HG03039 (cell line): ENCODE measurements at regions not wholly inside any gene's neighbourhood (a gene's known extent, or its start where the extent isn't known, plus 50 kb on each side); places are given as distances from the start of the nearest gene placed in this dataset.
"Not testable (repeated sequence)": the region's sequence is repeated elsewhere in the genome, so short reads cannot be mapped to it uniquely, and the experiment has no call there.

ENCODE experiments used
- ATAC-seq: cut with Tn5 transposase; IDR thresholded peaks from one replicate; pipeline ENCODE4 v1.9.1; 2021; ENCODE audit warnings: mild to moderate bottlenecking, moderate library complexity; ENCODE audit not compliant: unreplicated experiment

DNA sequence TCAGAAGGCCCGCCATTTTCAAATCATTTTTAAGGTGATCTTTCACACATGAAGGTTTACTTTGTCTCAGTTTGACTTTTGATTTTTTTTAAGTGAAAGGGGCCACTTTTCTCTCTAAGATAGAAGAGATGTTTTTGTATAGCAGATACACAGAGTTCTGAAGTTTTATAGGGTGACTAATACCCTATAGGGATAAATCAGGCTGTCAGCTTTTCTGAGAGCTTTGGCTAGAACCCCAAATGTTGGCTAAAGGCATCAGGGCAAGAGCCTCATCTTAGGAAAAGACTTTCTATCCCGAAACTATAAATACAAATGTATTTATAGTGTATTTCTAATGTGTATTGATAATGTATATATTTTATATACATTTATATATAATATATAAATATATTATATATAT lies 181.4 kb downstream of the TBX18 start:
- ATAC-seq: no peak

DNA sequence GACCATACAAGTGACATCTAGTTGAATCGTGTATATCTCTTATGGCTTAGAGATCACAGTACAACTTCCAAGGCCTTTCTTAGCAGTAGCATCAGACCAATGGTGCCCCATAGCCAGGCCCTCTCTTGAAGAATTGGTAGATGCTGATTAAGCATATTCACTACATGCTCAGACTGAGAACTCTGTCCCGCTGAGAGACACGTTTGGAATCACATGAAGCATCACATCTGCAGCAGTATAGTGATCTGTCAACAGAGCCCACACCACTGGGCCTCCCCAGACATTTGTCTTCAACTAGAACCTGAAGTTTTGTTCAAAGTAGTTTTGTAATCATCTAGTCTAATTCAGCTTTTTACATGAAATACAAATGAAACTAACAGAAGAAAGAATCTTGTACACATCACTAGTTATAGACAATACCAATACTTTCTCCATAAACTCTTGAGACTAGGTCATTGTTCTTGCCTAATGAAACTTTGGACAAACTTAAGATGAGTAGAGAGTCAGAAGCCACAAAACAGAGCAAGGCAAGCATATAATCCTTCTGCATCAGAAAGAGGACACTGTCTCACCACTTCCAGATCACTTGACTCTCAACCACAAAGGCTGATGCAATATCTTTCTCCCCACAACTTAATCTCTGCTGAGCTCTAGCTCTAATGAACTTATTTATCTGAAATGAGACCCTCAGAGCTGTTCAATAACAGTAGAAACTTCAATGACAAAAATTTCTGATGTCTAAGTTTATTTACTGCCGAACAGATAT lies 182.7 kb downstream of the TBX18 start:
- ATAC-seq: no peak

DNA sequence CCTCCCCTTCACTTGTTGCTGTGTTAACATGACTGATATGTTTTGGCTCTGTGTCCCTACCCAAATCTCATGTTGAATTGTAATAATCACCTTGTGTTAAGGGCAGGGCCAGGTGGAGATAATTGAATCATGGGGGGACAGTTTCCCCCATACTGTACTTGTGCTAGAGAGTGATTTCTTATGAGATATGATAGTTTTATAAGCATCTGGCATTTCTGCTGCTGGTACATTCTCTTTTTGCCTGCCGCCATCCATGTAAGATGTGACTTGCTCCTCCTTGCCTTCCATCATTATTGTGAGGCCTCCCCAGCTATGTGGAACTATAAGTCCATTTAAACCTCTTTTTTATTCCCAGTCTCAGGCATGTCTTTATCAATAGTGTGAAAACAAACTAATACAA lies 185.0 kb downstream of the TBX18 start:
- no peak for ATAC-seq

DNA sequence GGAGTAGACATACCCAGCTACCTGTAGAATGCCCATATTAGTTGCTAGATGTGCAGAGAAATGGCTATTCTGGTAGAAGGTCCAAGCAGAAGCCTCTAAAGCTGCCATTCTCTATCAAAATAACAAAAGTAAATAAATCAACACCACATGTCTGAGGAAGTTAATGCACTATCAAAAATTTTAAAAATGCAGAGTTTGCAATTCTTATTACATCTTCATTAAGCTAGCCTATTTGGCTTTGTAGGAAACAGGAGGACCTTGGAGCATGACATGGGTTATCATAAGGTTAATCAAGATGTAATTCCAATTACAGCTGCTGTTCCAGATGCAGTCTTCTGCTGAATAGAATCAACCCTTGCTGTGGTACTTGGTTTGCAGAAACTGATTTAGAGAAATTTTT lies 188.4 kb downstream of the TBX18 start:
- no peak for ATAC-seq

DNA sequence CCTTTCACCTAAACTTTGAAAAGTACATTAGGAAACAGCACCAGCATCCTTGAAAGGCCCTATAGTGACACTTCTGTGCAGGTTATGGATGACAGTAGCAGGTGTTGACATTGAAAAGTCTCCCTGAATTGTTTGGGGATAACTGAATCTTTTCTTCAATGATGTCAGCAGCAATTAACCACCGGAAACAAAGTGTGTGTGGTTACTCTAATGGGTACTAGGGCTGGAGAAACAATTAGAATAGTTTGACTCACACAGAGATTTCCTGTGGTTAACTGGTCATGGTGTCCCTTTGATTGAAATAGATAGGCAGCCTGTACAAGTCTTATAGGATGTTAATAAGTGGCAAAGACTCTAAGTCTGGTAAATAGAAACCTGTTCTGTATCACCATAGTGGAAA lies 189.1 kb downstream of the TBX18 start:
- peak; percentile 95 for ATAC-seq

DNA sequence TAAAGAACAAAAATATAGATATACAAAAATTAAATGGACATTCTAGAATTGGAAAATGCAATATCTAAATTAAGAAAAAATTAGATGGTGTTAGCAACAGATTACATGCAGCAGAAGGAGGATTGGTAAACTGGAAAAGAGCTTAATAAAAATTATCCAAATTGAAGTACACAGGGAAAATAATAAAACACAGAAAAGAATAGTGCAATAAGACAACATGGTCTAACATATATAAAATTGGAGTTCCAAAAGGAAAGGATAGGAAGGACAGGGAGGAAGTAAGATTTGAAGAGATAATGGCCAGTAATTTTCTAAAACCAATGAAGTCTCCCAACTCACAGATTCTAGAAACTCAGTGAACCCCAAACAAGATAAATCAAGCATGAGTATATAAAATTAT lies 194.5 kb downstream of the TBX18 start:
- ATAC-seq: no peak

DNA sequence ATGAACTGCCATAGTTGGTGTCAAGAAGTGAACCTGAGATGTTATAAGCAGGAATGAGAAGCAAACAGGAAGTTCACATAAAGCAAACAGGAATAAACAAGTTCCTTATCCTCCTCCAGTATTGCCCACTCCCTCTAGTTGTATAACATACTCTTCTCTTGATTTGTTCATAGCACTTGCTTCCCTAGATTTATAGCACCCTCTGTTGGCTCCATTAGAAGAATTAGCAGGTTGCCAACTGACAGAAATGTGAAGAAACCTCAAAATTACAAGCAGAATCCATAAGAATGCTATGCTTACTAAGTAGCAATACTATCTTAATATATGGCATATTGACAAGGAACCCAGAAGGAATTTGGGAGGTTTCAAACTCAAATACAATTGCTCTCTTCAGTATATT lies 195.4 kb downstream of the TBX18 start:
- ATAC-seq: no peak

DNA sequence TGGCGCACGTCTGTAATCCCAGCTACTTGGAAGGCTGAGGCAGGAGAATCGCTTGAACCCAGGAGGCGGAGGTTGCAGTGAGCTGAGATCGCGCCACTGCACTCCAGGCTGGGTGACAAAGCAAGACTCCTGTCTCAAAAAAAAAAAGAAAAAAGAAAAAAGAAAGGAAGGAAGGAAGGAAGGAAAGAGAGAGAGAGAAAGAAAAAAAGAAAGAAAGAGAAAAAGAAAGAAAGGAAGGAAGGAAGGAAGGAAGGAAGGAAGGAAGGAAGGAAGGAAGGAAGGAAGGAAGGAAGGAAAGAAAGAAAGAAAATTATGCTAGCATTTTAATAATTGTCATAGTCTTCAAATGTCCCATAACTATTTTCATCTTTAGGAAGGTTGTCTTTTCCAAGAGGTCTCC lies 198.7 kb downstream of the TBX18 start:
- ATAC-seq: not testable (repeated sequence)

DNA sequence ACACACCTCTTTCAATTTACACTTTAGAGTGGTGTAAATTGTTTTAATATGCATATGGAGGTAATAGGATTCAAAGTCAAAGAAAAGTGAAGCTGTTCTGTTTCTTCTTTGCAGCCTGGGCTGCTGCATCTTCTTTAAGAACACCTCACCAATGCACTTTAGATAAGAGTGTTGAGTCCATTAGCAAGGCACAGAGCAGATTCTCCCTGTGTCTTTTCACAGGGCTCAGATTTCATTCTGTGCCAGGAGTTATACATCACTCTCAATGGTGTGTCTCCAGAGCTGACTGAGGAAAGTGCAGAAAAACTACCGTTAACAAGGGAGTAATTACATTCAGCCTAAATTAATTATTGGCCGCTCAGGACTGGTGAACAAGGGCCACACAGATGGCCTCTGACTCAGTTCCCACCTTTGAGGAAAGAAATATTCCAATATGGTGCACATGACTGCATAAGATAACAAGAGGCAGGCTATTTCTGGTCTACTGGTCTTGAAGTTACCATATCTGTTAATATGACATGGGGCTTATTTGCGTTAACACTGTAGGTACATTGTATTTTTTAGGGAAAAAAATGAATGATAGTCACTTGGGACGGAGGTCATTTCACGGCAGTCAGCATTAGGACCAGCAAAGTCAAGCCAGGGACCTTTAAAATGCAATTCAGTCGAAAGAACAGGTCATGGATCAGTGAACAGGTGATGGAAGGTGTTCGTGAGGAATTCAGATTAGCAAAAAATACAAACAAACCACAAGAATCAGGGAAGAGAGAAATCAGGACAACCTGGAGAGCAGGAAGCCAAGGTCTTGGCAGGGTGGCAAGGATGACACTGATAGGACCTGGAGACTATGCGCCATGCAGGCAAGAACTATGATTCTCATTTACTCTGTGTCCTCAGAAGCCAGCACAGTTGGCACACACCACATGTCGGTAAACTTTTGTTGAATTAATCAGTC lies 203.7 kb downstream of the TBX18 start:
- ATAC-seq: no peak

DNA sequence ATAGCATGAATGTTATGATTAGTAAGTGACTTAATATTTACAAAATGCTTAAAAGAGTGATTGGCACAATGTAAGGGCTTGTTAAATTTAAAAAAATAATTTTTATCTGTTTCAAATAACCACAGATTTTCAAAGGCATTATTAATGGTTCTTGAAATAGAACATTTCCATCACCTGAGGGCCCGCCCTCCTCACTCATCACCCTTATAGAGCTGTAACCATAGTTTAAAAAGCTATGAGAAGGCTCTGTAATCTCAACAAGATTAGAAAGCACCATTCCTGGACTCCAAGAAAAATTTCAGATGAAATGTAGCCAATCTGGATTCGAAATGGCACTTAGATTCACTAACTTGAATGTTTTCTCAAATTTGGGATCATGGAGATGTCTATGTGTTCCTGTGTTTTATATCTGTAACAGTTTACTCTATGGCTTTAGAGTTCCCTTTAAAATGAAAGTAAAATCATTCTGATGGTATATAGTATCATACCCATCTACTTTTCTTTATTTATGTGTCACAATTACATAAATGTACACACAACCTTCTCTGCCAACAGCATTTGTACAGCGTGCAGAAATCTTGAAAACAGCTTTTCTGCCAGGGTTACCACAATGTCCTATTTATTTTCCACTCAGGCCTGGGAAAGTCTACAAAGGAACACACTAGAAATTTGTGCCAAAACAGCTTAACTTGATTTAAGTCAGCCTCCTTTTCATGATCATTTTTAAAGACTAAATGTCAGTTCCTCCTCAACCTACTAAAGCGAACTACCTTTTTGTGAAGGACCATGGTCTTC lies 207.7 kb downstream of the TBX18 start:
- no peak for ATAC-seq

DNA sequence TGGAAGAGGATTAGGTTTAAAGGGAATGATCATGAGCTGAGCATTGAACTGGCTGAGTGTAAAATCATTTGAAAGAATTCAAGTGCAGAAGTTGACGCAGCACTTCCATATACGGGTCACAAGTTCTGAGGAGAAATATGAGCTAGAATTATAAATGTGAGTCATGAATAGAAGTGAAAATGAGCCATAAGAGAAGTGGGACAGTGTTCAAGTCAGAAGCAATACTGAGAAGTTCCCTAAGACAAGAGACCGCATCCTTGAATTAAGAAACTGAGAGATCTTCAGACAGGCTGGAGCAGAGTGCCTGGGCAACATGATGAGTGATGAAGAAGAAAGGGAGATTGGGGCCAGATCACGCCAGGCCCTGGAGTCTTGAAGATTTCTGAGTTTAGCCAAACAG lies 209.7 kb downstream of the TBX18 start:
- ATAC-seq: no peak

DNA sequence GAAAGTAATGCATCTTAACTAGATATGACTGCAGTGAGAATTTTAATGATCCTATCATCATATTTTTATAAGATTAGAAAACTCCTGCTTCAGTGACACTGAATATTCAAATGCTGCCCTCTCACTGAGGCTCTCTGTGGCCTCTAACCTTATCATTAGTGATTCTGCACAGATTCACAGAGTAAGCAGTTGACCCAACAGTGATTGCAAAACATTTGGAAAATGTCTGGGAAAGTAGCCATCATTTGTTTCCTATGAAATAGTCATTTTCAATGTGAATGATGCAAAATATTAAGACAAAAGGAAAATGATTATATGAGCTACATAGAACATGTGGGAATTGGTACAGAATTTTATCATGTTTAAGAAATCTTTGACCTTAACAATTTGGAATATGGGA lies 210.3 kb downstream of the TBX18 start:
- ATAC-seq: no peak

DNA sequence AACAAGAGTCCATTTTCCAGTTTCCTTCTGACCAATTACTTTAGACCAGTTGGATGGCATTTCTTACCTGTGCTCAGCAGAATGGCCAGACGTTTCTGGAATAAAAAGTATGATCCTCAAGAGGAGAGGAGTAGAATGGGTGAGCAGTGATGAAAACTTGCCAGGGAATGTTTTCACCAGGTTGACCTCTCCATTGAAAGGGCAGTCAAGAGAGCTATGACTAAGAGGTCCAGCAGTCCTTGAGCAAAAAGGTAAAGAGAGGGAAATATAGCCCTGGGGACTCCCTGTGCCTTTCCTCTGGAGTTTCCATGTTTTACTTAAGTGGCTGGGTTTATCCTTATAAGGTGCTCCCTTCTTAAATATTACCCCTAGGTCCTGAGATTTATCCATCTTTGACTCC lies 210.9 kb downstream of the TBX18 start:
- no peak for ATAC-seq

DNA sequence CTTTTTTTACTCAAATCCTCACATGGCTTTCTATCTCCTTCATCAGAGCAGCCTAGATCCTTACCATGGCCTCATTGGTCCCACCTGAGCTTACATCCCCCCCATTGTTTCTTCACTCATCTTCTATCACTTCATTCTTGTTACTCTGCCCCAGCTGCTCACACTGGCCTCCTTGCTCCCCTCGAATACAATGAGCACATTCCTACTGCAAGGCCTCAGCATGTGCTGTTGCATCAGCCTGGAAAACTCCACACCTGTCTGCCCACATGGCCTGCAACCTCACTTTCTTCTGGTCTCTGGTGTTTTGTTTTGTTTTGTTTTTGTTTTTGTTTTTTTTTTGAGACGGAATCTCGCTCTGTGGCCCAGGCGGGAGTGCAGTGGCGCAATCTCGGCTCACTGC lies 212.6 kb downstream of the TBX18 start:
- ATAC-seq: no peak

DNA sequence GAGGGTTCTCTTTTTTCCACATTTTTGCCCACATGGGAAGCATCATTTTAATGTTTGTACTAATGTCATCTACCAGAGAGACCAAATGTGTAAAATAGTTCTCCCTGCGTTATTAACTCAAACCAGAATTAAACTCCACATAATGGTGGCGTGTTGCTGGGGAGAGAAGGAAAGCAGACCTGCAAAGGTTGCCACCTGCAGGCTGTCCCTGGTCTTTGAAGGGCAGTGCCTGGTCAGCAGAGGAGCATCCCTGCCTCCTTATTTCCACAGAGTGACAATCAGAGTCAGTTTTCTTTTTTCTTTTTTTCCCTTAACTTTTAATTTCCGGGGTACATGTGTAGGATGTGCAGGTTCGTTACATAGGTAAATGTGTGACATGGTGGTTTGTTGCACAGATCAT lies 214.5 kb downstream of the TBX18 start:
- ATAC-seq: no peak

DNA sequence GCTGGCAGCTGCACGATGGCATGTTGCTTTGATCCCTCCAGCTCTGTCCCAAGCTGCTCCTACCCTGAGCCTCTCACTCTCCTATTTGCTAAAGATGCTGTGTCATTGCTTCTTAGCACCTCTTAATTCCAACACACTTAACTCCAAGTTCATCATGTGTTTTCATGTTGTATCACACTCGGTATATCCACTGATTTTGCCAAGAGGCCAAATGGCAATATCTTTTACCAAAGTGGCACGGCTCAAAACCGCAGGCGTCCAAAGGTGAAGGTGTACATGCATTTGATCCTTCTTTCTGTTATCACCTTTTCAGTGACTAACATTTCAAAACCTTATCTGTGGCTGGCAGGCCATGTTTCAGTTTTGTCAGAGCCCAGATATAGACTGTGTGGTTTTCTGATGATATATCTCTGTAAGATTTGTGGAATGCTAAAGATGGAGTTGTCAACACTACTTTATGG lies 217.0 kb downstream of the TBX18 start:
- no peak for ATAC-seq

DNA sequence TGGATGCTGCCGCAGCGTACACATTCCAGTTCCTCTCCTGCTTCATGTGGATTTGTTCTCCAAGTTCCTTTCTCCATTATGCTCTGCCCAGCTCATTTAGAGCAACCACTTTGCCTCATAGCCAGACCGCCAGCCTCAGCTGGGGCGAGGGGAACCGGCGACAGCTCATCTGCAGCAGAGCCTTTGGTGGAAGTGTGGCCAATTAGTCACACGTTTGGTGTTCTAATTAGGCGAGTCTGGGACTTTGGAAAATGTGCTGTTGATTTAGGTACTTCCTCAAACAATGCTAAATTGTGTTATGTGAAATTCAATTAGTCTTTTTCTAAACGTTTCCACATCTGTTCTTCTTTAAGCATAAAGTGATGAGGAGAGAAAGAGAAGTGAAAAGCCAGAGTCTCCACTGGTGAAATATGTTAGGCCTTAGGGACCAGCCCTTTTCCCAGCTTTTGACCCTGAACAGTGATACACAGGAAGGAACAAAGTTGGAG lies 217.9 kb downstream of the TBX18 start:
- ATAC-seq: no peak

DNA sequence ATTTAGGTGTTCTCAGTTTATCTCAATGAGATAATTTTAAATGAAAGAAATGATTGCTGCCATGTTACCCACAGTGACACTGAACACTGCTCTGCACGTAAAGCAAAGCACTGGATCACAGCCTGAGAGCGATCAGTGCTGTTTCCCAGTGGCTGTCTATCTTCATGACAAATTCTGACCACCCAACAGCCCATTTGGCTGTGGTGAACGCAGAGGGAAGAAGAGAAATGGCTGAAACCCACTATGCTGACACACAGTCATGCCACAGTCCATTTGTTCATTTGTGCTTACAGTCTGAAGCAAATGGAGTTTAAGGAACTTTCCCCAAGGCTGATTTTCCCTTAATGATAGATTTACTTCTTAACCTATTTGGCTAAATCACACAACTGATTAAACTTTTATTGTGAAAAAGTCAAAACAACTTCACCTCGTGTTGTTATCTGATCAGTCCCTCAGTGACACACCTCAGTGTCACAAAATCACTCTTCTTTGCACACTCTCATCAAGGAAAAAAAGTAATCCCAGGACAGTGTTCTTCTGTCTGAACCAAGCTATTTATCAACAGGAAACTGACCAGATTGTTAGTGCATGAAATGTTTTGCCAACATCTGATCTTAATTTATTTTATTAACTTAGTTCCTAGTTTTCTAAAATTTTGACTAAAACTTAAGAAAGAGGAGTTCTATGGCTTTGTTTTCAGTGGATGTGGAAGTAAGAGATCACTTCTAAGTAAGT lies 225.1 kb downstream of the TBX18 start:
- ATAC-seq: no peak

DNA sequence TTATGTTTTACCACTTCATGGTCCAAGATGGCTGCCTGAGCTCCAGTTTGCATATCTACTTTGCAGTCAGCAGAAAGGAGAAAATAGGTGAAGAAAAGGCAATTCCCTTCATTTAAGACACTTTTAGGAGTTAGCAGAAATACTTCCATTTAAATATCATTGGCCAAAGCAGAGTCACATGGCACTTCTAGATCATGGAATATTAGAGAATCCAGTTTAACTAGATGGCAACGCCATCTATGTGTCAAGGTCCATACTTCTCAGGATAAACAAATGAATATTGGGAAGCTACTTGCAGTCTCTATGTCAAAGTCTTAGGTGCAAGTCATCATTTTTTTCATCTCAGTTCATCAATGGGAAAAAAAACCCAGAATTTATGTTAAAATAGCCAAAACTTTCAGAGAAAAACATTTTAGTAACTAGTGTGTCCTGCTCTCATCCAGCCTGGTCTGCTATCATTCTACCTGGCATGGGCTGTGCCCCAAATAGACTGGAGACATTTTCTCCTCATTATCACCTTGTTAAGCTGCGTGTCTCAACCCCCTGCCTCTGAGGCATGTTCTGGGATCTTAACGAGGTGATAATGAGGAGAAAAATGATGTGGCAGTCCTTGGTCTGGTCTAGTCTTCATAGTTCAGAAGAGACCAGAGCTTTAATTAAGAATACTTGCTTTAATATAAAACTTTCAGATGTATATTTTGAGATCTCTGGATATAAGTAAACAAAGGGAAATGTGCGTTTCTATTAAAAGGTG lies 227.3 kb downstream of the TBX18 start:
- no peak for ATAC-seq

DNA sequence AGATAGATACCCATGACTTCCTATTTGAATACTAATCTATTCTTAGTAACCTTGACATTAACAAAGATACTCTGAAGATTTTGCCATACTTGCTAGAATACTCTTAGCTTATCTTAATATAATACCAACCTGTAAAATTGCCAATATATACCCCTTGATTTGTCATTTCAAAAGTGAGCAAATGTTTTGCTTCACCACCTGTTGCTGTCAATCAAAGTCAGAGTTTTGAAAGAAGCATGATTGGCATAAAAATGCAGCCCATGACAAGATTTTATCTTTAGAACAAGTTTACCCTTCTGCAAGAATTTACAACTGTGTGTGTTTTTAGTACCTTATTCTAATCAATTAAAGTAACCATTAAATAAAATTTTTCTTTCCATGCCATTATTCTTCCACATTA lies 236.2 kb downstream of the TBX18 start:
- no peak for ATAC-seq
